HG02623 (cell line): ENCODE measurements at regions not wholly inside any gene's neighbourhood (a gene's known extent, or its start where the extent isn't known, plus 50 kb on each side); places are given as distances from the start of the nearest gene placed in this dataset.
"Not testable (repeated sequence)": the region's sequence is repeated elsewhere in the genome, so short reads cannot be mapped to it uniquely, and the experiment has no call there.

ENCODE experiments used
- ATAC-seq: cut with Tn5 transposase; IDR thresholded peaks from one replicate; pipeline ENCODE4 v1.9.1; 2021; ENCODE audit warnings: moderate library complexity; ENCODE audit not compliant: unreplicated experiment

GRCh38 chr6:82783587-82784236, 281.9 kb downstream of the UBE3D start:
- ATAC-seq = no peak

DNA sequence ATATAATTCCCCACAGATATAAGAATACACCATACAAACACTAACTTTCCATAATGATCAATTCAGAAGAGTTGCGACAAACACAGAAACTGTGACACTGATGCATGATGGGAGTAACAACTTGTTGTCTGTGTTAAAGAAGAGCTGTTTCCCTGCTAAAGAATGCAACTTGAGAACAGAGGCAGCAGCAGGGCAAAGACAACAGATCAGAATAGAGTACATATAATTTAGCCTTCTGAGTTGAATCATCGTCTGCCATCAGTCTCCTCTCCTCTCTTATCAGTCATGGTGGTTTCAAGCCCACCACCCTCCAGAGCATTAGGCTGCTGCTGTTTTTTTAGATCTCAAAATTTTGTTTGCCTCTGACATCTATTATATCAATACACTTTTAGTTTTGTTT, 280.4 kb downstream of the UBE3D start:
- ATAC-seq = no peak

DNA sequence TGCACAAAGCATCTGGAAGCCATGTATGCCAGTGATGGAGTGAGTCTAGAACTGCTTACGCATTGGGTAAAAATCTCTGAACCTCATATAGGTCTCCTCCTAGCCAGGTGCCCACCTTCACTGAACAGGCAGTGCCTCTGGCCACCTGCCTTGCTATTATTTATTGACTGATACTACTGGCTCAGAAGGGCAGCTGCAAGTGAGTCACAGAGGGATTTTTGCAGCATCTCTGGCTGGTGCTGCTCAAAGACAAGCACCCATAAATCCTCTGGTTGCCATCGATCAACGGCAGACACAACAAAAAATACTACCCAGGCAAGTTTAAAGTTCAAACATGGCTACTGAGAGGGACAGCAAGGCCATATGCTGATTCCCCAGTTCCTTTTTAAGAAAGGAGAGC, 279.4 kb downstream of the UBE3D start:
- no peak for ATAC-seq

- no peak for ATAC-seq
Observed at GRCh38 chr6:82795940-82796339, 269.7 kb downstream of the UBE3D start.

- no peak for ATAC-seq
Observed at GRCh38 chr6:82801083-82801482, 264.6 kb downstream of the UBE3D start.

DNA sequence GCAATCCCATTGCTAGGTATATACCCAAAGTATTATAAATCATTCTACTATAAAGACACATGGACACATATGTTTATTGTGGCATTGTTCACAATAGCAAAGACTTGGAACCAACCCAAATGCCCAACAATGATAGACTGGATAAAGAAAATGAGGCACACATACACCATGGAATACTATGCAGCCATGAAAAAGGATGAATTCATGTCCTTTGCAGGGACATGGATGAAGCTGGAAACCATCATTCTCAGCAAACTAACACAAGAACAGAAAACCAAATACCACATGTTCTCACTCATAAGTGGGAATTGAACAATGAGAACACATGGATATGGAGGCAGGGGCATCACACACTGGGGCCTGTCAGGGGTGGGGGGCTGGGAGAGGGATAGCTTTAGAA, 249.4 kb downstream of the UBE3D start:
- not testable (repeated sequence) for ATAC-seq

GRCh38 chr6:82818727-82819126, 246.9 kb downstream of the UBE3D start:
- ATAC-seq = no peak

DNA sequence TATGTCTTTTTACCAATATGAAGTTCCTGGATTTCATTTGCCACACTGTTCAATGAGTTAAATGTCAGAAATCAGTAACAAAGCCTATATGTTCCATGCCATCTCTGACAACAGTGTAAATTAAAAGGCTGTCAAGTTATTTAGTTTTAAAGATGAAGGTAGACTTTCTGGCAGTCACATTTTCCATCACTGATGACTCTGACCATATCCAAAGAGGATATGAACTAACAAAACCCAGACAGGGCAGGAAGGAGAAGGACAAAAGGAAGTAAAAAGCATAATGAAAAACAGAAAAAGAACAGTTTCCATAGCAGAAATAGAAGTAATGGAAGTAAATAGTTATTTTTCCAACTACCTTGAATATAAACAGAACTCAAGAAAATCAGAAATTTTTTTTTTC, 242.3 kb downstream of the UBE3D start:
- ATAC-seq = no peak

GRCh38 chr6:82832811-82833210, 232.8 kb downstream of the UBE3D start:
- no peak for ATAC-seq

DNA sequence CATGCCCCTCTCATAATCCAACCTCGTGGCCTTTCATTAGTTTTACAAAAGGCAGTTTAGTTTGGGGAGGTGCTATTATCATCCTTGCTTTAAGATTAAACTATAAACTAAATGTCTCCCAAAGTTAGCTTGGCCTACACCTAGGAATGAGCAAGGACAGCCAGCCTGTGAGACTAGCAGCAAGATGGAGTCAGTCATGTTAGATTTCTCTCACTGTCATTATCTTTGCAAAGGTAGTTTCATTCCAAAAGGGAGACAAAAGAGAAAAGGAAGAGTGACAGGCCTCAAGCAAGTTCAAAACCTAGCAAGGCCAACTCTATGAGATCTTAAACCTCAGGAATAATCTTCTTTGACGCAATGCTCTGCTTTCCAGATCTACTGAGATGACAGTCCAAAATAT, 232.2 kb downstream of the UBE3D start:
- no peak for ATAC-seq

- no peak for ATAC-seq
Observed at GRCh38 chr6:82836022-82836575, 229.5 kb downstream of the UBE3D start.

DNA sequence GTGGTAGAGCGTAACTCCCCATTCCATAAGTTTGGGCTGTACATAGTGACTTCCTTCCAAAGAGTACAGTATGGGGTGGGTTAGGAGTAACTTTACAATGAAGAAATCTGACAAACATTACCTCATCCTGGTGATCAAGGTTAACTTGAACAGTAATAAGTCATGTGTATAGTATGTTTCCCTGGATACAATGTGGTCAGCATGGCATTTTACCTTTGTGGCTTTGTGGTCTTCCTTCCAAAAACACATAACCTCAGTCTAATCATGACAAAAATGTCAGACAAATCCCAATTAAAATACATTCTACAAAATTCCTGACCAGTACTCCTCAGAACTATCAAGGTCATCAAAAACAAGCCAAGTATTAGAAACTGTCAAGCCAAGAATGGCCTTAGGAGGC, 225.1 kb downstream of the UBE3D start:
- no peak for ATAC-seq

DNA sequence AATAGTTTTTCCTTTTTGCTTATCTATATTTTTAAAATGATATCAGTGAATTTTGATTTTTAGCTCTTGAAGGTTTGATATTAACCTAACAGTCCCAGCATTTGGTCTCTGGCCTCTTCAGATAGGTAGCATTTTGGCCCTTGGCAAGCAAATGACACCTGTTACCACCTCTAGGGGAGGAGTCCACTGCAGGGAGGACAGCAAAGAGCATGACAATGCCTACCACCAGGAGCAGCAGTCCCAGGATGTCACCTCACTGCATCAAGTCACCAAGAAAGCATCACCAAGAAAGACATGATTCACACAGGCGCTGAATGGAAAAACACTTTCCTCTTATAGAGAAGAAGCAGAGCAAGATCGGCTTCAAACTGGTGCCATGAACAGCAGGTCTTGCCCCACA, 224.3 kb downstream of the UBE3D start:
- ATAC-seq = no peak
